Natural killer cell (primary cell): ENCODE measurements at regions not wholly inside any gene's neighbourhood (a gene's known extent, or its start where the extent isn't known, plus 50 kb on each side); places are given as distances from the start of the nearest gene placed in this dataset.
A peak's percentile ranks its signal among the peaks of the same experiment; 100 is the strongest.

Source experiments
- ATAC-seq, 3 donors: fragments of 150-1000 bp in 2 of 3; fragments of 200-7000 bp in 1 of 3; cut with Tn5 transposase; 1 replicate in 1 of 3; 2 replicates in 2 of 3; pipeline ENCODE4 v1.10.0; 2021; ENCODE audit warnings: mild to moderate bottlenecking in 2 of 3, moderate library complexity in 2 of 3
- DNase-seq, 2 donors: peaks; one replicate each; pipeline versions ENCODE4 v3.0.0 to v3.0.0-alpha.2; 2013 to 2021; ENCODE audit warnings: mixed read lengths in 1 of 2
- H3K27ac ChIP-seq: one replicate; pipeline ENCODE4 v1.5.1; 2013; ENCODE audit warnings: mild to moderate bottlenecking, low read length
- H3K27me3 ChIP-seq: one replicate; pipeline ENCODE4 v1.6.1; 2013; ENCODE audit warnings: low read length; ENCODE audit not compliant: control insufficient read depth, insufficient read depth
- H3K36me3 ChIP-seq: one replicate; pipeline ENCODE4 v1.6.1; 2013; ENCODE audit warnings: low read length; ENCODE audit not compliant: control insufficient read depth, insufficient read depth
- H3K4me1 ChIP-seq: one replicate; pipeline ENCODE4 v1.6.1; 2013; ENCODE audit warnings: low read length; ENCODE audit not compliant: control insufficient read depth, insufficient read depth
- H3K4me3 ChIP-seq: one replicate; pipeline ENCODE4 v1.5.1; 2013; ENCODE audit warnings: low read length
- H3K9me3 ChIP-seq: one replicate; pipeline ENCODE4 v1.6.1; 2013; ENCODE audit warnings: low read length; ENCODE audit not compliant: control insufficient read depth, insufficient read depth
- H3K27ac Mint-ChIP-seq, 2 donors: one replicate each; pipeline ENCODE4 v1.8.0; 2022; ENCODE audit warnings: mild to moderate bottlenecking in 2 of 2, mixed read lengths in 2 of 2, moderate library complexity in 1 of 2
- H3K27me3 Mint-ChIP-seq, 2 donors: one replicate each; pipeline ENCODE4 v1.8.0; 2022; ENCODE audit warnings: low read depth in 2 of 2, mixed read lengths in 2 of 2
- H3K36me3 Mint-ChIP-seq: one replicate; pipeline ENCODE4 v1.8.0; 2022; ENCODE audit warnings: mixed read lengths
- H3K4me1 Mint-ChIP-seq, 2 donors: one replicate each; pipeline ENCODE4 v1.8.0; 2022; ENCODE audit warnings: mixed read lengths in 2 of 2
- H3K4me3 Mint-ChIP-seq: one replicate; pipeline ENCODE4 v1.8.0; 2022; ENCODE audit warnings: mild to moderate bottlenecking, moderate library complexity, mixed read lengths
- H3K9me3 Mint-ChIP-seq, 2 donors: one replicate each; pipeline ENCODE4 v1.8.0; 2022; ENCODE audit warnings: mixed read lengths in 2 of 2
- CTCF ChIP-seq: fragments of 200-600 bp; IDR thresholded peaks from one replicate; pipeline ENCODE4 v1.8.0; 2022; ENCODE audit warnings: antibody characterized with exemption
- WGBS: methylation state at CpG from one replicate; pipeline ENCODE4 v1.1.7; 2013; ENCODE audit warnings: missing lambda C conversion rate; ENCODE audit not compliant: insufficient coverage; 5-methylcytosine and 5-hydroxymethylcytosine counted together
- intact Hi-C: fragments of 100-400 bp; cut with micrococcal nuclease; formaldehyde crosslinking; loops from one replicate; pipeline ENCODE4 v1.14.2; 2022

- Histone ChIP-seq H3K27ac (no peak overlapping the region), H3K4me3 (no peak overlapping the region), H3K9me3 (no peaks in the 10 kb centered on the region), H3K27me3 (no peaks in the 10 kb centered on the region), H3K36me3 (no peaks in the 10 kb centered on the region), H3K4me1 (peaks cover 21% of the 10 kb centered on the region)
- no peak overlapping the region for H3K27ac Mint-ChIP-seq
- intact Hi-C loops = no loop called here
- ATAC-seq (no peak), DNase-seq (no peak)
- TF ChIP-seq CTCF = no peak
- H3K4me1 Mint-ChIP-seq = peaks cover 23 to 30% of the 10 kb centered on the region in 2 donors
- H3K4me3 Mint-ChIP-seq = no peak overlapping the region
- 100% methylated on average over 1 of the region's 1 CpG for WGBS
- H3K9me3 Mint-ChIP-seq = no peaks in the 10 kb centered on the region
- no peaks in the 10 kb centered on the region for H3K36me3 Mint-ChIP-seq
- H3K27me3 Mint-ChIP-seq = peaks cover 0 to 8% of the 10 kb centered on the region in 2 donors
Observed at GRCh38 chr20:53688085-53688484, 94.4 kb upstream of the ZNF217 start.

- Histone ChIP-seq H3K4me3 (no peak overlapping the region), H3K9me3 (no peaks in the 10 kb centered on the region), H3K27ac (no peak overlapping the region), H3K36me3 (no peaks in the 10 kb centered on the region), H3K4me1 (peaks cover 12% of the 10 kb centered on the region), H3K27me3 (no peaks in the 10 kb centered on the region)
- peak overlapping the region; percentile 48 to 76 for H3K27ac Mint-ChIP-seq
- H3K4me1 Mint-ChIP-seq = peaks cover 11% of the 10 kb centered on the region in 2 donors
- H3K36me3 Mint-ChIP-seq = no peaks in the 10 kb centered on the region
- peaks cover 7 to 13% of the 10 kb centered on the region in 2 donors for H3K27me3 Mint-ChIP-seq
- H3K9me3 Mint-ChIP-seq = no peaks in the 10 kb centered on the region
- intact Hi-C loops = no loop called here
- ATAC-seq (no peak), DNase-seq (no peak)
- 93% methylated on average over 8 of the region's 8 CpGs for WGBS
- peak overlapping the region; percentile 66 for H3K4me3 Mint-ChIP-seq
- no peak for TF ChIP-seq CTCF
Observed at GRCh38 chr20:53685070-53685595, 91.5 kb upstream of the ZNF217 start.

- no peak overlapping the region for H3K27ac ChIP-seq
- no peak overlapping the region for H3K4me3 ChIP-seq
- Mint-ChIP-seq H3K36me3 (no peaks in the 10 kb centered on the region), H3K27me3 (peaks cover 13 to 16% of the 10 kb centered on the region in 2 donors), H3K4me1 (peaks cover 11 to 13% of the 10 kb centered on the region in 2 donors), H3K27ac (no peak overlapping the region), H3K9me3 (no peaks in the 10 kb centered on the region), H3K4me3 (no peak overlapping the region)
- no peak for TF ChIP-seq CTCF
- ATAC-seq (no peak), DNase-seq (no peak)
- intact Hi-C loops = no loop called here
- WGBS = 96% methylated on average over 2 of the region's 3 CpGs
- no peaks in the 10 kb centered on the region for H3K9me3 ChIP-seq
- no peaks in the 10 kb centered on the region for H3K36me3 ChIP-seq
- H3K4me1 ChIP-seq = peaks cover 12% of the 10 kb centered on the region
- no peaks in the 10 kb centered on the region for H3K27me3 ChIP-seq
Observed at GRCh38 chr20:53683506-53683905, 89.9 kb upstream of the ZNF217 start.
